Epidermal melanocyte (primary cell): ENCODE measurements at regions not wholly inside any gene's neighbourhood (a gene's known extent, or its start where the extent isn't known, plus 50 kb on each side); places are given as distances from the start of the nearest gene placed in this dataset.
"Not testable (repeated sequence)": the region's sequence is repeated elsewhere in the genome, so short reads cannot be mapped to it uniquely, and the experiment has no call there.

Experiments
- DNase-seq: peaks from one replicate; pipeline ENCODE4 v3.0.0; 2011; ENCODE audit warnings: low spot score; ENCODE audit not compliant: insufficient read length

DNA sequence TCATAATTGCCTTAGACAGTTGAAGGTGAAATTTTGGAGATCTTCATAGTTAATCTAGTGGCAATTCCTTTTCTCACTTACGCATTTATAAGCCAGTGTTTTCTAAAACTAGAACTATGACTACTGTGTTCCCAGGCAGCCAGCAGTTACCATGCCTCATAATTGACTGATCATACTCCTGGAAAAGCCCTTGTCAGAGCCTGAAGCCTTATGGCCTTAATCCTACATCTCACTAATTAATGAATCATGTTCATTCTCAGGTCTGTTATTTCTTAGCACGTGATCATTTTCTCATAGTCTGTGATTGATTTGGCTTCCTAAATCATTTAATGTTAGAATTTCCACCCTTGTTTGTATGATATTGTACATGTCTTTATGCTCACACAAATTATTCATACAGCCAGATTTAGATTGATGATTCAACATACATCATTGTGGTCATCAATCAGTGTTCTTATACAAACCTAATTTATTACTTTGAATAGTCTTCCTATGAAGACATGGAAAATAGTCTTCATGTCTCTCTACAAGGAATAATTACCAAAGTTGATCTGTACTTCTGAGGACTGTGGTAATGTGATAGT lies 132.6 kb upstream of the ASCC3 start:
- no peak for DNase-seq

DNA sequence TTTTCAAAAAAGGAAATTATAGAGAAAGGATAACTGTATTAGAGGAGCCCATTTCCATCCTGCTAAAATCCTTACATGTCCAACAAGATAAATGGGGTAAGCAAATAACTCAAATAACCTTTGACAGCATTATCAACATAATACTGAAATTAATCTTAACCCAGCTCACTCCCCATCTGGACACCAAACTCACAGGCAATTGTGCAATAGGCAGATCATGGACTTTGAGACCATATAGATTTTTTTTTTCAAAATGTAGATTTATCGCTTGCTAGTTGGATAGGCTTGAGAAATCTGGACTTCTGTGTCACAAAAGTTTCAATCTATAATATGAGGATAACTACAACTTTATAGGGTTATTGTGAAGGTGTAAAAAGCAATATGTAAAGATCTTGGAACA lies 134.4 kb upstream of the ASCC3 start:
- DNase-seq: no peak

DNA sequence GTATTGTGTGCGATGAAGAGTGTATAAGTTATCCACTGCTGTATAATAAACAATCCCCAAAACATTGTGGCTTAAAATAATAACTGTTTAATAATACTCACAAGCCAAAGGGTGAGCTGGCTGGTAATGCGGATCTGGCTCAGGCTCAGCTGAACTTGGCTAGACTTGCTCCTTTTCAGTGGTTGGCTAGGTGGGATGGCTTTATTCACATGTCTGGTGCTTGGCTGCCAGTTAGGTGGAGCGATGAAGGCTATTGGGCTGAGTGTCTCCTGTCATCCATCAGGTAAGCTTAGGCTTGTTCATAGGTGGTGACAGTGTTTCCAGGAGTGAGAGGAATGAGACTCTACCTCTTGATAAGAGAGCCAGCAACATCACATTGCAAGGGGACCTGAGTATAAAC lies 135.0 kb upstream of the ASCC3 start:
- DNase-seq: no peak

DNA sequence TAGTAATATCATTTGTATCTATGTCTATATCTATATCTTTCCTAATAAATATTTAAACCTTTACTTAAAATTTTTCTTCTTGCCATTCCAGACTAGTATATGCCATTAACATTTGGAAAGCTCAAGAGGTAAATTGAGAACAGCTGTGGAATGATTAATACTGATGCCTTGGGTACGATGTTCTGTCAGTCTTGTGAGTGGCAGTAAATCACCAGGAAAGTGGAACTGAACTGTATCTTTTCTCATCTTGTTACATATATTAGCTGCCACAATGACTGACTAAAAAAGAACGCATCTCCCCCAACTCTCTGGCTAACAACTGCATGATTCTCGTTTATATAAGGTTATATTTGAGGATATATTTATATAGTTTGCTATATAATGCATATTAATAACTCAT lies 137.0 kb upstream of the ASCC3 start:
- no peak for DNase-seq

DNA sequence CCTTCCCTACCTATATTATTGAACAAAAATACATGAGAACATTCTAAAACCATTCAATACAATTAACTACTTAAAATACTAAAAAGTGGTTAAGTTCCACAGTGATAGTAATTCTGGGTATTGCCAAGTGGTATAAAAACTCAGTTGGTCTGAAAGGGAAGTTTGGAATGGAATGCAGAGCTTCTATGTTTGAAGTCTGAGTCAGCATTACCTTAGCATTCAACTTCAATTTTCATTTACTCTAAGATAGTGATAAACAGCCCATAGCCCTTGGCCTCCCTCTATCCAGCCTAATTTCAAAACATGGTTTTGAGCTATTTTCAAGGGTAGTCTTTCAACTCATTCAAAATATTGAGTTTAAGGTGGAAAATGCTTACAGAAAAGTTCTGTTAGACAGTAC lies 140.4 kb upstream of the ASCC3 start:
- no peak for DNase-seq

DNA sequence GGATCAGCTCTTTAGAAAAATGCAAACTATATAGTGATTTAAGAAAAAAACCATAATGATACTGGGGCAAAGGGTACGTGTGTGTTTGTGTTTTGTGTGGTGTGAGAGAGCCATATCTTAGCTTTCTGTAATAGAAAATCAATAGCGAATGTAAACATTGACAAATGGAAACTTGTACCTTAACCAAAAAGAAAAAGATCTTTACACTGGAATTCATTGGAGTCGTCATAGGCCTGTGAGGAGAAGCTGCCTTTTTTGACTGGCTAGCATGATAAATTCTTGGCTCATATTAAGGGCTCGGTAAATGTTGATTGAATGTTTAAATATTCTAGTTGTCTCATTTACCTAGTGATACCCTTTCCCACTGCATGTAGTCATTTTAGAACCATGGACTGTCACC lies 161.8 kb upstream of the ASCC3 start:
- DNase-seq: no peak

DNA sequence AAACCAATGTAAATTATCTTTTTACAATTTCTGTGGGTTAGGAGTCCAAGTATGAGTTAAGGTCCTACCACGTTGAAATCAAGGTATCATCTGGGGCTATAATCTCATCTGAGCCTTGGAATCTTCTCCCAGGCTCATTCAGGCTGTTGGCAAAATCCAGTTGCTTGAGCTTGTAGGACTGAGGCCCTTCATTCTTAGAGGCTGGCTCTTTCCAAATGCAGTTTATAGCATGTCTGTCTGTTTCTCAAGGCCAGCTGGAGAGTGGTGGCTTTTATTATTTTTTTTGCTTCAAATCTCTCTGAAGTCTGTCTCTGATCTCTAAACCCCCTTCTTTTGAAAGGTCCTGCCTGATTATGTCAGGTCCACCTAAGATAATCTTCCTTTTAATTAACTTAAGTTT lies 177.2 kb upstream of the ASCC3 start:
- no peak for DNase-seq

DNA sequence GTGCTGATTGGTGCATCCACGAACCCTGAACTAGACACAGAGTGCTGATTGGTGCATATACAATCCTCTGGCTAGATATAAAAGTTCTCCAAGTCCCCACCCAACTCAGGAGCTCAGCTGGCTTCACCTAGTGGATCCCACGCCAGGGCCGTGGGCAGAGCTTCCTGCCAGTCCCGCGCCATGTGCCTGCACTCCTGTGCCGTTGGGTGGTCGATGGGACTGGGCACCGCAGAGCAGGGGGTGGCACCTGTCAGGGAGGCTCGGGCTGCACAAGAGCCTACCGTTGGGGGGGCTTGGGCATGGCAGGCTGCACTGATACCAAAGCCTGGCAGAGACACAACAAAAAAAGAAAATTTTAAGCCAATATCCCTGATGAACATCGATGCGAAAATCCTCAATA lies 185.4 kb upstream of the ASCC3 start:
- no peak for DNase-seq

DNA sequence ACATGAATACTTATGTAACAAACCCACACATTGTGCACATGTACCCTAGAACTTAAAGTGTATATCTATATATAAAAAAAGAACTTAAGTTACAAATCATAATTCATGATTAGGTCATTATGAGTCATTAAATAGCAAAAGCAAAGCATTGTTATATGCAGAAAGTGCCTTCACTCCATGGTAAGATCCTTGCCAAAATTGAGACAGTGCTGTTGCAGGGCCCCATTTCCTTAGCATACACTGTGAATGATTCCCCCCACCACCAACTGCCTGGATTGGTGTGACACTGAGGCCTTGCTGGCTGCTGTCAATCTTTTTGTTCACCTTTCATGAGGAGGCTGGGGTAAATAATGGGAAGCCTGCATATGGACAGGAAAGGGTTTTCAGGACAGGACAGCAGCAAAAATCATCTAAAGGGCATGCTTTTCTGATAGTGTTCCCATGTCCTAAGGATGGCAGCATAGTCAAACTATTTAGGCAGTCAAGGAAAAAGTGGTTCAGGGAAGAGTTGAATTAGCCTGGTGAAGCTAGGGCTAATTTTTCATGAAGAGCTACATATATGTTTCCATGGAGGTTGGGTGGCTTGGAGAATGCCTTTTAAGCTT lies 188.2 kb upstream of the ASCC3 start:
- DNase-seq: no peak

DNA sequence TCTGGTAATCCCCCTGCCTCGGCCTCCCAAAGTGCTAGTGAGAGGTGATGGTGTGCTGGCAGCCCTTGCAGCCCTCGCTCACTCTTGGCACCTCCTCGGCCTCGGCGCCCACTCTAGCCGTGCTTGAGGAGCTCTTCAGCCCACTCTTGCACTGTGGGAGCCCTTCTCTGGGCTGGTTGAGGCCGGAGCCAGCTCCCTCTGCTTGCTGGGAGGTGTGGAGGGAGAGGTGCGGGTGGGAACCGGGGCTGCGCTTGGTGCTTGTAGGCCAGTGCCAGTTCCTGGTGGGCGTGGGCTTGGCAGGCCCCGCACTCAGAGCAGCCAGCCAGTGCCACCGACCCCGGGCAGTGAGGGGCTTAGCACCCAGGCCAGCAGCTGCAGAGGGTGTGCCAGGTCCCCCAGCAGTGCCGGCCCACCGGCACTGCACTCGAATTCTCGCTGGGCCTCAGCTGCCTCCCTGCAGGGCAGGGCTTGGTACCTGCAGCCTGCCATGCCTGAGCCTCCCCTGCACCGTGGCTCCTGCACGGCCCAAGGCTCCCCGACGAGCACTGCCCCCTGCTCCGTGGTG lies 189.0 kb upstream of the ASCC3 start:
- DNase-seq: no peak

DNA sequence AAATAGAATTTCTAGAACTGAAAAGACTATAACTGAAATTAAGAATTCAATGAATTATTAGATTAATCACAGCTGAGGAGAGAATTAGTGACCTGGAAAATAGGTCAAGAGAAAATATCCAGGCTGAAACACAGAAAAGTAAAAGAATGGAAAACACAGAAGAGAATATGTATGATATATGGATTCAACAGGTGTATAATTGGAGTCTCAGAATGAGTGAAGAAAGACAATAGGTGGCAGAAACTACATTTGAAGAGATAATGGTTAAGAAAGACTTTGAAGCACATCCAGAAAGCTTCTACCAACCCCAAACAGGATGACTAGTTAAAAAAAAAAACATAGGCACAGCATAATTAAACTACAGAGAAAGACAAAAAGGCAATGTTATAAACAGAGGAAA lies 196.2 kb upstream of the ASCC3 start:
- DNase-seq: no peak

DNA sequence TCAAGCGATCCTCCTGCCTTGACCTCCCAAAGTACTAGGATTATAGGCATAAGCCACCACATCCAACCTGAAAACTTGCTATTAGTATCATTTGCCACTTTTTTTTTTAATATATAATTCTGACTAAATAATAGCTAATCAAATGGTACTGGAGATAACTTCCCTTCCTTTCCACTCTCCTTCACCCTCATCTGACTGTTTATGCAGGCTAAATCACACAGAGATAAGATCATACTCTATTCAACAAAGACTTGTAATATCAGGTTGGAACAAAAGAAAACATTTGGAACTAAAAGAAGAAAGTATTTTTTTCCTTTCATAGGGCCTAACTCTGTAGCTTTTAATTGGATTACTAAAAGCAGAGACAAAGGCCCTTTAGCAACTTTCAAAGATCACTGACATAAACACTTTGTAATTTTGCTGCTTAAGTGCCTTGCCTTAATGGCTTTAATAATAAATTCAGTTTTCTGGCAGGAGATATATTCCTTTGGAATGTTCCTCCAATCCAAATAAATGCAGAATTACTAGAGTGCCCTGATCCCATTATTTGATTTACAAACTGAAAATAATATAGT lies 198.7 kb upstream of the ASCC3 start:
- no peak for DNase-seq

DNA sequence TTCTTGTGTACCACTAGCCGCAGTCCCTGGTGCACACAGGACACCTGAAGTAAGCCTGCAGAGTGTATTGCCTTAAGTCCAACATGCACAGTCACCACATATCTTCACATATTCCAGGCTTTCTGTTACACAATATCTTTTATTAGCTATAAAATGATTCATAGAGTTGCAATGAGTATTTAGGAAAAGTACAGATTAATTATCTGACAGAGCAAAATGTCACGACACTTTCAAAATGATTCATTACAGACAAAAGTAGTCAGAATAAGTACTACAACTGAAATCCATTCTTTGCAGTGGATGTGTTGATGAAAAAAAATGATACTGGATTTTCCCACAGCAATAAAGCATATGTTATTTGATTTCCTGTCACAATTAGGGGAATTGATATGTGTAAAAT lies 199.5 kb upstream of the ASCC3 start:
- DNase-seq: no peak

DNA sequence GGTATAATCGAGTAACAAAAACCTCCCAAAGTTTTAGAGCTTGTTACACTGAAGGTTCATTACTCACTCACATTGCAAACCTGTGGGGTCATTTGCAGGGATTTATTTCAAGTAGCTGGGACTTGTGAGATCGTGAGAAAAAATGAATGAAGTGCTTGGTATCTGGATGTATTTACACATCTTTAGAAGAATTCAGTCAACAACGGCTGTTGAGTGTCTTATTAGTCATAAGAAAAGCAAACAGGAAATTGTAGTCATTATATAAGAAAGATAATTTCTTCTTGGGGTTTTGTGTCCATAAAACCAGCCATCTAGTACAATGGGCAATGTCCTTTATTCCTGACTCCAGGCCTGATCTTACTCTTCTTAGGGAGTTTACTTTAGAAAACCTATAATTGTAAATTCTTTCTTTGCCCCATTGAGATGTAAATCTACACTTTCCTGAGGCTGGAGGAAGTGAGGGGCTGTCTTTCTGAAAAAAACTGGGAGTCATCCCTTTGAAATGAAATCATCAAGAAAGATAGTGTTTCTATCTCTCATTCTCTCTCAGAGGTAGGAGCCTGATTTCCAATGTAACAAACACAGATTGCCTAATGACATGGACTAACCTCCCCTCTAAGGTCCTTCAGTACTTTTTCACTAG lies 202.5 kb upstream of the ASCC3 start:
- DNase-seq: no peak

DNA sequence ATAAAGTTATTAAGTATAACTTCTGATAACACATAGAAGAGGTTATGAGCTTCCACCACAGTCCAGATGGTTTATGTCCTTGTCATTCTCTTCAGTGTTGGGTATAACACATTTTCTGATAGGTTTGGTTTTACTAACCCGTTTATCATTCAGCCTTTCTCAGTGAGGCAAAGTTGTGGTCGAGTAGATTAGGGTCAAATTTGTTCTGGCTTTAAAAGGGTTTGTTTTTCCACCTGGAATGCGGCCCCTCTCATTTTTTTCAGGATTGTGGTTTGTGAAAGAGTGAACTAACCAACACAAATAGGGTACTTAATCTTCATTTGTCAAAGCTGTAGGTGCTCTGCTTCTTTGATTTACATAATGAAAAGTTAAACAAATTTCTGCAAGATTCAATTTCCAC lies 204.2 kb upstream of the ASCC3 start:
- DNase-seq: no peak

DNA sequence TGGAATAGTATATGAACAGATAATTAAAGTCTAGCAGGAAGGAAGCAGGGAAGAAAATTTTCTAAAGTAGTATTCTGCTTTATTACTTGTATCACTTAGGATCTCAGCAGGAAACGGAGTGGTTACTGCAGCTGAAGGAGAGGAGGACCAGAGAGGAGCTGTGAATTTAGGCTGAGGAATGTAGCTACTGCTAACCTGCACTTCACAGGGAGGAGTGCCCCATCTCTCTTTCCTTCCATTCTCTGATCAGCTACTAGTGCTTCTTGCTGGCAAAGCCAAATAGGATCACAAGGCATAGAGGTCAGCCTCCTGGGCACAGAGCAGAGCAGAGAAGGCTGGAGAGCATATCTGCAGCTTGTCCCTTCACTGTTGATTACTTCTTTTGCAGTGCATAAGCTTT lies 205.3 kb upstream of the ASCC3 start:
- no peak for DNase-seq

DNA sequence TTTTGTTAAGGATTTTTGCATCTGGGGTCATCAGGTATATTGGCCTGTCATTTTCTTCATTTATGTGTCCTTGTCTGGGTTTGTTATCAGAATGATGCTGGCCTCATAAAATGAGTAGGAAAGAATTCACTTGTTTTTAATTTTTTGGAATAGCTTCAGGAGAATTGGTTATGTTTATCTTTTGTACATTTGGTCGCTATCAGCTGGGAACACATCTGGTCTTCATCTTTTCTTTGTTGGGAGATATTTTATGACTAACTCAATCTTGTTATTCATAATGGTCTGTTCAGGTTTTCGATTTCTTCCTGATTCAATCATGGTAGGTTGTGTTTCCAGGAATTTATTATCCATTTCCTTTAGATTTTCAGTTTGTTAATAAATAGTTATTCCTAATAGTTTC lies 207.5 kb upstream of the ASCC3 start:
- DNase-seq: no peak

DNA sequence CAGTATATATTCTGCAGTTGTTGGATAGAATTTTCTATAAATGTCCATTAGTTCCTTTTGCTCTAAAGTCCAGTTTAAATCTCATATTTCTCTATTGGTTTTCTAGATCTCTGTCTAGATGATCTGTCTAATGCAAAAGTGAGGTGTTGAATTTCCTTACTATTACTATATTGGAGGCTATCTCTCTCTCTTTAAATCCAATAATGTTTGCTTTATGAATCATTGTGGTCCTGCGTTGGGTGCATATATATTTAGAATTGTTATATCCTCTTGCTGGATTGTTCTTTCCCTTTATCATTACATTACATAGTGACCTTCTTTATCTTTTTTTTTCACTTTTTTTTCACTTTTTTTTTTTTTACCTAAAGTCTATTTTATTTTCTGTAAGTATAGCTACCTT lies 208.5 kb upstream of the ASCC3 start:
- DNase-seq: no peak

DNA sequence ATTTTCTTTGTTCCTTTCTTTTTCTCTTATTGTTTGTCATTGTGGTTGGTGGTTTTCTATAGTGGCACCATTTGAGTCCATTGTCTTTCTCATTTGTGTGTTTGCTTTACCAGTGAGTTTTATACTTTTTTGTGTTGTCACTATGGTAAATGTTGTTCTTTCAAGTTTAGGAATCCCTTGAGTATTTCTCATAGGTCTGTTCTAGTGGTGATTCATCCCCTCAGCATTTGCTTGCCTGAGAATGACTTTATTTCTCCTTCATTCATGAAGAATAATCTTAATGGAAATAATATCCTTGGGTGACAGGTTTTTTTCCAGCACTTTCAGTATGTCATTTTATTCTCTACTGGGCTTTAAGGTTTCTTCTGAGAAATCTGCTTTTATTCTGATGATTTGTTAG lies 209.2 kb upstream of the ASCC3 start:
- no peak for DNase-seq

DNA sequence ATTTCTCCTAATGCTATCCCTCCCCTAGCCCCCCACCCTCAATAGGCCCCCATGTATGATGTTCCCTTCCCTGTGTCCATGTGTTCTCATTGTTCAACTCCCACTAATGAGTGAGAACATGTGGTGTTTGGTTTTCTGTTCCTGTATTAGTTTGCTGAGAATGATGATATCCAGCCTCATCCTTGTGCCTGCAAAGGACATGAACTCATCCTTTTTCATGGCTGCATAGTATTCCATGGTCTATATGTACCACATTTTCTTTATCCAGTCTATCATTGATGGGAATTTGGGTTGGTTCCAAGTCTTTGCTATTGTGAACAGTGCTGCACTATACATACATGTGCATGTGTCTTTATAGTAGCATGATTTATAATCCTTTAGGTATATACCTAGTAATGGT lies 217.5 kb upstream of the ASCC3 start:
- not testable (repeated sequence) for DNase-seq

DNA sequence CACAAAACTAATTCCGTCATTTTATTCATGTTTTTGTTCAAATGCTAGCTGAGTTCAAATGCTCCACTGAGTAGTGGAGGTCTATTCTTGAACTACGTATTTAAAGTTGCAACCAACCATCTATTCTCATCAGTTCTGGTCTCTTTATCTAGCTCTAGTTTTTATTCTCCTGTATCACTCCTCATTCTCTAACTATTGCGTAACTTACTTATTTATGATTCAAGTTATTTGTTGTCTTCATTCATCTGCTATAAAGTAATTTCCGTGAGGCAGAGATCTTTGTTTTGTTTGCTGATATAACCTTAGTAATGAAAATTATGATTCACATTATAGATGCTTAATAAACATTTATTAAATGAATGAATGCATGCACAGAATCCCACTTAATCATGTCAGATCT lies 221.6 kb upstream of the ASCC3 start:
- DNase-seq: no peak

DNA sequence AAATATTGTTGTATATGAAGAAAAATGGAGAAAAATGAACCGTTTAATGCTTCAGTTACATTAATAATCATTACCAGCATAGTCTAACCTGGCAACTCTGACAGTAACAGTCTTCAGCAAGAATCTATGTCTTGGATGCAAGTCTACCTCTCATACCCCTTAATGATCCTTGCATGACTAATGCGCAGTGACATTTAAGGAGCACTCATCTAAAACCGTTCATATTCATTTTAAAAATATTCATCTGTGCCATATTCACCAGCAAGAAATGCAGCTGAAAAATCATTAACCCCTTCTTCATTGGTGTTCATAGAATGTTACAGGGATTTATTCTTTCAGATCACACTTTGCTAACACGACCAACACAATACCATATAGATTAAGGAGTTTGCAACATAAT lies 227.2 kb upstream of the ASCC3 start:
- DNase-seq: no peak

DNA sequence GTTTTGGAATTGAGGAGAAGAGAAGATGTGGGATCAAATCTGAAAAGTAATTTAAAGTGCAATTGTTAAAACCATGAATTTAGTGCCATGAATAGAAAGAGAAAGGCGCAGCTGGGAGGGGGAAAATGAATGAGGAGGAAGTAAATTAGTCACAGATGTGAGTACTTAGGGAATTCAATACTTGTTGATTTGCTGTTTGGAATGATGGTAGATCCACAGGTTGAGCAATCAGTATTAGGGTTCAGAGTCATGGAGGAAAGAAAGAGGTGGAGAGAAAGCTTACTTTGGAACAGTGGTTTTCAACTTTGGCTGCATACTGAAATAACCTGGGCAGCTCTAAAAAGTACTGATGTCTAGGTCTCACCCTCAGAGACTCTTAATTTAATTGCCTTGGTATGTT lies 229.7 kb upstream of the ASCC3 start:
- DNase-seq: no peak
